ENCODE measurements at regions not wholly inside any gene's neighbourhood (a gene's known extent, or its start where the extent isn't known, plus 50 kb on each side); places are given as distances from the start of the nearest gene placed in this dataset.

- TF ChIP-seq ZNF462 (CRISPR knock-in tag; IDR thresholded peaks at IDR 0.05), result no peak
These were observed 187.7 kb downstream of the PHETA1 start (continued) for GRCh38 chr12:111181143-111181726.

GRCh38 chr12:111180426-111181142 lies 188.3 kb downstream of the PHETA1 start:
- Mint-ChIP-seq H3K27ac (no peak overlapping the region), H3K36me3 (ENCODE audit: low read depth) (no peaks in the 10 kb centered on the region), H3K4me3 (no peak overlapping the region), H3K27me3 (ENCODE audit: insufficient read depth, low read depth, poor library complexity) (peaks cover 9% of the 10 kb centered on the region), H3K9me3 (no peaks in the 10 kb centered on the region), H3K4me1 (peaks cover 7% of the 10 kb centered on the region; the same call in 2 of the 3 replicates)
- Histone ChIP-seq H3K79me2 (replicated peaks; ENCODE audit: insufficient read depth) (0 out of 2 replicates have a peak, but pooled peaks cover 4% of the 10 kb centered on the region), H3K4me3 (no peak overlapping the region), H3K4me1 (ENCODE audit: insufficient read depth) (no peaks in the 10 kb centered on the region), H3K27ac (ENCODE audit: low read depth) (no peak overlapping the region), H3K27me3 (ENCODE audit: insufficient read depth) (no peaks in the 10 kb centered on the region), H4K20me1 (replicated peaks; ENCODE audit: insufficient read depth) (0 out of 2 replicates have a peak, but pooled peaks cover 2% of the 10 kb centered on the region), H3K4me2 (no peak overlapping the region), H3K36me3 (ENCODE audit: insufficient read depth) (no peaks in the 10 kb centered on the region), H3K9me2 (ENCODE audit: insufficient read depth) (no peaks in the 10 kb centered on the region), H2AFZ (no peak overlapping the region), H3F3A (replicated peaks; ENCODE audit: low read depth) (no peaks in the 10 kb centered on the region)
- ATAC-seq, result no peak
- DNase-seq (ENCODE audit: low spot score), result no peak
- TF ChIP-seq EZH2phosphoT487 (IDR thresholded peaks at IDR 0.05; ENCODE audit: unreplicated experiment) (no peak), JUNB (IDR thresholded peaks at IDR 0.05; ENCODE audit: unreplicated experiment) (no peak), ZNF114 (CRISPR knock-in tag; IDR thresholded peaks at IDR 0.05) (no peak), ZNF331 (CRISPR knock-in tag; IDR thresholded peaks at IDR 0.05; ENCODE audit: low read depth) (no peak), STAT1 (IDR thresholded peaks at IDR 0.05; ENCODE audit: unreplicated experiment) (no peak), NANOG (IDR thresholded peaks at IDR 0.05; ENCODE audit: borderline replicate concordance) (no peak), POLR2AphosphoS5 (IDR thresholded peaks at IDR 0.05; ENCODE audit: low read depth) (no peak), EZH2 (IDR thresholded peaks at IDR 0.05; ENCODE audit: low read depth, unreplicated experiment) (no peak), ETS1 (IDR thresholded peaks at IDR 0.05) (no peak), CTCF (conservative IDR thresholded peaks at IDR 0.05; ENCODE audit: low read depth in 2 of 2) (no peak), CREB1 (CRISPR knock-in tag; IDR thresholded peaks at IDR 0.05; ENCODE audit: low read depth) (no peak)
